ENCODE measurements at regions not wholly inside any gene's neighbourhood (a gene's known extent, or its start where the extent isn't known, plus 50 kb on each side); places are given as distances from the start of the nearest gene placed in this dataset.

DNA sequence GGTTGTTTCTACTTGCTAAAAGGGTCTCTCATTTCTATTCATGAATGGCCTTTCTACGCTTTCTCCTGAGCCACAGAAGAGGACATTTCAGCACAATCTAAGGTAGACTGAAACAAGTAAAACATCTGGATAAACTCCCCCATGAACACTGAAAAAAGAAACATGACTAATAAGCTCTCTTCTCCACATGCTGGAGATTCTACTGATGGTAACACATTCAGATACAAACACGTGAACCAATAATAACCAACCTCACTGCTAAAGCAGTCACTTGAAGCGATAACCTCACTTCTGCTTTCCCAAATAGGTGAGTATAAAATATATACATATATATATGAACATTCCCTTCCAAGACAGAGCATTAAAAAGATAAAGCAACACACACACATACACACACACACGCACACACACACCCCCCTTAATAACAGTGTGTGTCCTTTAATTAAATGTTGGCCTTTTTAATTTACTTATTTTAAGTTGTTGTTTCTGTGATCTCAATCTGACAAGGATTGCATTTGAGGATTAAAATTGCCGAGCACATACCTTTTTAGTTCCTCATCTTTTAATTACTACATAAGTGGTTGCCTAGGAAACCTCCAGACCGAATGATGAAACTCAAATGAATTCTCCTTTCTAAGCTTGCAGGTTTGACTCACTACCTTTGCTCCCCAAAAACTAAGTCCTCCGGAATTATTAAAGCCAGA lies 292.4 kb upstream of the KLF14 start:
- TF ChIP-seq, protein P1, sequence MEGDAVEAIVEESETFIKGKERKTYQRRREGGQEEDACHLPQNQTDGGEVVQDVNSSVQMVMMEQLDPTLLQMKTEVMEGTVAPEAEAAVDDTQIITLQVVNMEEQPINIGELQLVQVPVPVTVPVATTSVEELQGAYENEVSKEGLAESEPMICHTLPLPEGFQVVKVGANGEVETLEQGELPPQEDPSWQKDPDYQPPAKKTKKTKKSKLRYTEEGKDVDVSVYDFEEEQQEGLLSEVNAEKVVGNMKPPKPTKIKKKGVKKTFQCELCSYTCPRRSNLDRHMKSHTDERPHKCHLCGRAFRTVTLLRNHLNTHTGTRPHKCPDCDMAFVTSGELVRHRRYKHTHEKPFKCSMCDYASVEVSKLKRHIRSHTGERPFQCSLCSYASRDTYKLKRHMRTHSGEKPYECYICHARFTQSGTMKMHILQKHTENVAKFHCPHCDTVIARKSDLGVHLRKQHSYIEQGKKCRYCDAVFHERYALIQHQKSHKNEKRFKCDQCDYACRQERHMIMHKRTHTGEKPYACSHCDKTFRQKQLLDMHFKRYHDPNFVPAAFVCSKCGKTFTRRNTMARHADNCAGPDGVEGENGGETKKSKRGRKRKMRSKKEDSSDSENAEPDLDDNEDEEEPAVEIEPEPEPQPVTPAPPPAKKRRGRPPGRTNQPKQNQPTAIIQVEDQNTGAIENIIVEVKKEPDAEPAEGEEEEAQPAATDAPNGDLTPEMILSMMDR (IDR thresholded peaks at IDR 0.05; ENCODE audit: borderline replicate concordance, extremely low read depth, low read length, poor library complexity, severe bottlenecking), result no peak
- TF ChIP-seq EZH2 (IDR thresholded peaks at IDR 0.05; ENCODE audit: borderline replicate concordance, low read depth, low read length, severe bottlenecking), result no peak
